Body of pancreas (tissue), 4 donors: ENCODE measurements at regions not wholly inside any gene's neighbourhood (a gene's known extent, or its start where the extent isn't known, plus 50 kb on each side); places are given as distances from the start of the nearest gene placed in this dataset.

ENCODE experiments used
- POLR2A ChIP-seq, 3 donors: fragments of 450-650 bp; IDR thresholded peaks; one replicate each; pipeline ENCODE4 v1.6.1; 2016; ENCODE audit warnings: antibody characterized with exemption in 3 of 3, mild to moderate bottlenecking in 2 of 3
- TF ChIP-seq, protein P1 (sequence below), 7 experiments: fragments of 450-650 bp in 4 of 7; fragments of 200-600 bp in 3 of 7; sonication (generic) in 3 of 7; IDR thresholded peaks; one replicate each; pipeline ENCODE4 v1.5.1; 2016 to 2019; ENCODE audit warnings: antibody characterized with exemption in 7 of 7

GRCh38 chr7:68247126-68247525, 1250.5 kb downstream of the TYW1 start:
- TF ChIP-seq, protein P1, sequence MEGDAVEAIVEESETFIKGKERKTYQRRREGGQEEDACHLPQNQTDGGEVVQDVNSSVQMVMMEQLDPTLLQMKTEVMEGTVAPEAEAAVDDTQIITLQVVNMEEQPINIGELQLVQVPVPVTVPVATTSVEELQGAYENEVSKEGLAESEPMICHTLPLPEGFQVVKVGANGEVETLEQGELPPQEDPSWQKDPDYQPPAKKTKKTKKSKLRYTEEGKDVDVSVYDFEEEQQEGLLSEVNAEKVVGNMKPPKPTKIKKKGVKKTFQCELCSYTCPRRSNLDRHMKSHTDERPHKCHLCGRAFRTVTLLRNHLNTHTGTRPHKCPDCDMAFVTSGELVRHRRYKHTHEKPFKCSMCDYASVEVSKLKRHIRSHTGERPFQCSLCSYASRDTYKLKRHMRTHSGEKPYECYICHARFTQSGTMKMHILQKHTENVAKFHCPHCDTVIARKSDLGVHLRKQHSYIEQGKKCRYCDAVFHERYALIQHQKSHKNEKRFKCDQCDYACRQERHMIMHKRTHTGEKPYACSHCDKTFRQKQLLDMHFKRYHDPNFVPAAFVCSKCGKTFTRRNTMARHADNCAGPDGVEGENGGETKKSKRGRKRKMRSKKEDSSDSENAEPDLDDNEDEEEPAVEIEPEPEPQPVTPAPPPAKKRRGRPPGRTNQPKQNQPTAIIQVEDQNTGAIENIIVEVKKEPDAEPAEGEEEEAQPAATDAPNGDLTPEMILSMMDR (IDR thresholded peaks at IDR 0.05) = no peak
- no peak for TF ChIP-seq POLR2A (IDR thresholded peaks at IDR 0.05)
